GM19023 (cell line): ENCODE measurements at regions not wholly inside any gene's neighbourhood (a gene's known extent, or its start where the extent isn't known, plus 50 kb on each side); places are given as distances from the start of the nearest gene placed in this dataset.

ENCODE experiments used
- ATAC-seq: cut with Tn5 transposase; IDR thresholded peaks from one replicate; pipeline ENCODE4 v1.9.1; 2021; ENCODE audit warnings: mild to moderate bottlenecking, moderate library complexity; ENCODE audit not compliant: unreplicated experiment

DNA sequence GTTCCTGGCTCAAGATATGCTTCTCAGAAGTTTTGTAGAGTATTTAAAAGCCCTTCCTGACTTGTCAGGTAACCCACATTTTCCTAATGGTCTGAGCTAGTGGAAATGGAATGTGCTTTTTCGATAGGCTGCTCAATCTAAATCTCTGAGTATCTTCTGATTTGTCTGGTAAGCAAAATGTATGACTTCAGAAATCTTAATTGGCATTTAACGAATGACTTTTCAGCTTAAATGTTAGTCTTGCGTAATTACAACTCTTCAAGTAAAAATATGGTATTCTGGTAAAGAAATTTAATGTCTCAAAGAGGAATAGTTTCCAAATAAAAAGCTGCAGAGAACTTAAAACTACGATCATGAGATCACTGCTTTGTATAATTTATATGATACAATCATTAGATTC, 379.1 kb downstream of the ANKRD50 start:
- ATAC-seq = no peak

DNA sequence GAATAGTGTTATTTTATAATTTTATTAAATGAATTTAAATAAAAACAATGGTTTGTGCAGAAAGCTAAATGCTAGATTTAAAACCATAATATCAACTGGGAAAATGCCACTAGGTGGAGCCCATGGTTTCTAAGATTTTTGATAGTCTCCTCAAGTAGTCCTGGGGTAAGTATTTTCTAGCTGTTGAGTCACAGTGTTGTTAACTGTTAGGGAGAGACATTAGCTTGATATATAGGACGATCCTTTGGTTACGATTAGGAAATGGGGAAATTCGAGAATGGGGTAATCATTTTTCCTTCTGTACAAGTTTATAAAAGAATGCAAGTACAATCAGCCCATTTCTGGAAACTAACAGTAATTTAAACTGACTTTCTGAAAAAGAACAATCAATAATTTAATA, 378.4 kb downstream of the ANKRD50 start:
- ATAC-seq = no peak

DNA sequence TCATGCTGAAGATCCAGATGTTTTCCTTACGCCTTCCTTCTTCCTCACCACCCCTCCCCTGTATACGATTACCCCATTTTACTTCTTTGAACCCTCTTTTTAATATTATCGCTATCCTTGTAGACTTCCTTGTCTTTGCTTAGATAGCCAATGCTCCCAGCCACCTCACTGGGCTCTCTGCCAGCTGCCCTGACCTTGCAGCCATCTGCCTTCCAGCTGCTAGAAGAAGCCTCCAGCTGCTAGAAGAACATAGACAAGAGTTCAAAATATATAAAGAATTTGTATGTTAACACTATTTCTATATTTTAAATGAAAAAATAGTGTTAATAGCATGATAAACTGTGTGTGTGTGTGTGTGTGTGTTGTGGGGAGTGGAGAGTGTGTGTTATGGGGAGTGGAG, 374.7 kb downstream of the ANKRD50 start:
- no peak for ATAC-seq

GRCh38 chr4:124343661-124344171, 368.8 kb downstream of the ANKRD50 start:
- ATAC-seq = no peak

GRCh38 chr4:124372916-124373315, 339.6 kb downstream of the ANKRD50 start:
- ATAC-seq = no peak

- ATAC-seq = no peak
These were observed 326.4 kb downstream of the ANKRD50 start for GRCh38 chr4:124386163-124386562.

- no peak for ATAC-seq
These were observed 325.9 kb downstream of the ANKRD50 start for GRCh38 chr4:124386648-124387047.

GRCh38 chr4:124389591-124389990, 322.9 kb downstream of the ANKRD50 start:
- no peak for ATAC-seq

- no peak for ATAC-seq
These were observed 321.7 kb downstream of the ANKRD50 start for GRCh38 chr4:124390861-124391260.

DNA sequence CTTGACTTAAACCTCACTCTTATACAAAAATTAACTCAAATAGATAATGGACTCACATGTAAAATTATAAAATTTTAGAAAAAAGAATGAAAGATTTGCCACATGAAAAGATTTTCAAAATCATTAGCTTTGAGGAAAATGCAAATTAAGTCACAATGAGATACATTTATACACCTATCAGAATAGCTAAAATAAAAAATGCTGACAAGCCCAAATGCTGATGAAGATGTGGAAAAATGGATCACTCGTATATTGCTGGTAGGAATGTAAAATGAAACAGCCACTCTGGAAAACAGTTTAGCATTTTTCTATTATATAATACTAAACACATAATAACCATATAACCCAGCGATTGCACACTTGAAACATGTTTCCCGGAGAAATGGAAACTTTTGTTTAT, 316.2 kb downstream of the ANKRD50 start:
- no peak for ATAC-seq

DNA sequence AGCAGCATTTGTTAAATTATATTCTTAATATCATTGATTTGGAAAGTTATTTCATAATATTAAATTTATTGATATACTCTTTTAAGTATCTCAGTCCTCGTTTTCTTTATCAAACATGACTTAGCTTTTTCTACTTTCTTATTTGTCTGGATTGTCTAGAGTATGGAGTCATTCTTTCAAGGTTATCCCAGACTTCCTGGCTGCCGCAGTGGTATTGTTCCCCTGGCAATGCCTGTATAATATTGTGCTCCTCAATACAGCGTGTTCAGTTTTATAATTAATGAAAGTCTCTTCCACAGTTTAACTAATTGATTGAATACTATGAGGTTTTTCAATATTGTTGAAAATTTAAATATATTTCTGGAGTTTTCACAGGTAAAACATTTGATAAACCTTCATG, 310.9 kb downstream of the ANKRD50 start:
- no peak for ATAC-seq

GRCh38 chr4:124409044-124409443, 303.5 kb downstream of the ANKRD50 start:
- no peak for ATAC-seq

DNA sequence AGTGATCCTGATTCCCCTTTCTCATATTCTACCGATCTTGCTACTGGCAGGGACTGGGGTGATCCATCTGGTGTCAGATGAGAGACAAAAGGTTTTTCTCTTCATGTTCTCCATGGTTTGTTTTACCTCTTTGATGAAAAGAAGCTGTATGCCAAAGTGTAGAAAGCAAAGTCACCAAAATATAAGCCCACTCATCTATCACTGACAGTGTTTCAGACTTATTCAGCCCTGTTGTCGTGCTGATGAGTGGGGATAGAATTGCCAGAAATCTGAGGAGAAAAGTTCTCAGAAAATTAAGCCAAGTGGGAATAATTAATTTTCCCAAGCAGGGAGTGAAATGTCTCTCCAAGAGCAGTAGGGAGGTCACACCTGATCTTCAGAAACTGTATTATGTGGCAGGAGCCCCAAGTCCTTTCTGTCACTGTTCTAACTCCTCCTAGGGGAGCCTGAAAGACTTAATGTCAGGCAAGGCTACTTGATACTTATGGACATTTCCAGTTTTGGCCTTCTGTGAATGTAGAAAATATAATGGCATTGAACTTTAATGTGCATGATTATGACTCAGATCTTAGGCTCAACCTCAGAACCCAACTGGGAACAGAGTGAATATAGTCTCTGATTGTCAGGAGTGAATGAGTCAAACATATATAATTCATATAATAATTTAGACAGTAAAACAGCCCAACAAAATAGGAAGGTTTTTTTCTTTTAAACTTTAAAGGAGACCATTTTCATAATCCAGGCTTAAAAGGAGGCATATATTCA, 298.1 kb downstream of the ANKRD50 start:
- ATAC-seq = no peak

DNA sequence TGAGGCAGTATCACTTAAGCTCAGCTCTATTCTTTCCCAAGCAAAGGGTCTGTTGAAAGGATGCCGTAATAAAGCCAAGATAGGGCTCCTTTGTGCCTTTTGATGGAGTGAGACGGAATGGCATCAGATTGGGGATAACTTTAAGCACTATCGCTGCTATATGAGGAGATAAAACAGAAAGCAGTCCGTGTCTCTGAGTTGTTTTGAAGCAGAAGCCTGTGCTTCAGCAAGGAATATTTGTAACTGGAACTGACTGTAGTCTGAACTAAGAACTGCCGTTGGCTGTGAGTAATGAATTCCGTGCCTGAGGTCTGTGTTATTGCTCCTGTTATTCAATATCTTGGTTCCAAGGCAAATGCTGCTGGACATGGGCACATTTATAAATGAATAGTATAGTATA, 297.4 kb downstream of the ANKRD50 start:
- ATAC-seq = no peak

GRCh38 chr4:124417371-124417770, 295.2 kb downstream of the ANKRD50 start:
- no peak for ATAC-seq

GRCh38 chr4:124420166-124420695, 292.3 kb downstream of the ANKRD50 start:
- ATAC-seq = no peak

DNA sequence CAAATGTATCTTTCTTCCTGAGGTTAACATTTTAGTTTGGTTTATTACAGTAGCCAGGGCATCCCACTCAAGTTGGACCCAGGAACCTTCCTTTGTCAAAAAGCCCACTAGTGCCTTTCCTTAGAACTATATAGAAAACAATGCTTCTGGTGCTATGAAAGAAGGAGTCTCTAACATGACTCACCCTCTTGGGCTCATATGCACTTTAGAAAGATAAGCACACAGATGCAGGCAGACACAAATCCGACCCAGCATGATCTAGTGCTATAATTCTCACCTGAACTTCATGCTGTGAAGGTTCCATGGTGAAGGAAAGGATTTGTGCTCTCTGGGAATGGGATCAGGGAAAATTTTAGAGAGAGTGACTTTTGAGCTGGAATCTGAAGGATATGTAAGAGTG, 289.4 kb downstream of the ANKRD50 start:
- ATAC-seq = no peak

DNA sequence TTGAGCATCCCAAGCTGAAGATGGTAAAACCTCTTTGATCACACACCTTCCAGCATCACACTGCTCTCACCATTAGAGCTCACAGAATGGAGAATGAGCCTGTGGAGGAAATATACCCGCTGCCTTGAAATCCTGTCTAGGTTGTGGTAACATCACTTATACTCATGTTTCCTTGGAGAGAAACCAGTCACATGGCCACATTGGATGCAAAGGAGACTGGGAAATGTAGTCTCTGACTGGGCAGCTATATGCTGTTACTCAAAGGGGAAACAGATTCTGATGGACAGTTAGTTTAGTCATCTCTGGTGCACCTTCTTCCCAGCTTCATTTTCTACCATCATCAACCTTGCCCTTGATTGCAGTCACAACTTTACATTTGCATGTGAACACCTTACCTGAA, 286.3 kb downstream of the ANKRD50 start:
- no peak for ATAC-seq

GRCh38 chr4:124427095-124427767, 285.3 kb downstream of the ANKRD50 start:
- no peak for ATAC-seq

DNA sequence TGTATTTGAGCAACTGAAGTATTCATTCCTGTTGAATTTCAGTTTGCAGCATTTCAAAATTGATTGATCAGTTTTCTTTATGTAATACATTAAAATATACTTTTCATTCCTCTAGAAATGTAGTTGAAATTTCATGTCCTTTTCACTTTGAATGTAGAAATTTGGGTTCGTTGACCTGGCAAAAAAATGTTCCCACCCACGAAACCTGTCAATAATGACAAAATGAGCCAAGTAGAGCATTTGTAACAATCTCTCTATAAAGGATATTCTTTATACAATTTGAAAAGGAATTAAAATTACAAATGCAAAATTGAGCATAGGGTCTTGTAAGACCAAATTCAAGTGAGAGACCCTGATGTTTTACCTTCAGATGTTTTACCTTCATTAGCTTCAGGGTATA, 283.9 kb downstream of the ANKRD50 start:
- ATAC-seq = no peak

DNA sequence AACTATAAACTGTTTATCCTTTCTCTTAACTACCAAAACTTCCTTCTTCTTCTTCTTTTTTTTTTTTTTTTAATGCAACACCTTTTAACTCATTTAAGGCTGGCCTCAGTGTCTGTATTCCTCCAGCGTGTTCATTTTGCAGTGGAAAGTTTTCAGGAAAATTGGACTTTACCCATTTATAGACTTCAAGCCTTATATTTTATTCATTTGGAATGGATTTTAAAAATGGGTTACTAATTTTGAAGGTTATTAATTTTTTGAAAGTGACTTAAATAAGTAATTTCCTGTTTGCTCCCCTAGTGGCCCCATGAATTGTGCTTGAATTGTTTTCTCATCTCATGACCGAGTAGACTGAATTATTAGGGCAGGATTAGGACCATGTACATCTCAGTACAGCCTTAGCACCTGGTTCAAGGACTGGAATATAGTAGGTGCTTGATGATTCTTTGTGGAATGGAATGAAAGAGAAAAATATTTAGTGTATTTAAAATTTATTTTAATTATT, 282.7 kb downstream of the ANKRD50 start:
- ATAC-seq = no peak

- no peak for ATAC-seq
These were observed 280.8 kb downstream of the ANKRD50 start for GRCh38 chr4:124431653-124432192.
